Keratinocyte (primary cell): ENCODE measurements at regions not wholly inside any gene's neighbourhood (a gene's known extent, or its start where the extent isn't known, plus 50 kb on each side); places are given as distances from the start of the nearest gene placed in this dataset.

Experiments used
- CTCF ChIP-seq, 3 experiments: IDR thresholded peaks in 1 of 3; conservative IDR thresholded peaks in 1 of 3; optimal IDR thresholded peaks in 1 of 3; 2 replicates in 2 of 3; 3 replicates in 1 of 3; pipeline versions ENCODE3 to v1.5.1; 2011; ENCODE audit warnings: low read length in 3 of 3, mild to moderate bottlenecking in 3 of 3, moderate library complexity in 2 of 3, control low read depth in 1 of 3, inconsistent platforms in 1 of 3; ENCODE audit not compliant: insufficient read depth in 2 of 3; ENCODE audit errors: extremely low read depth in 1 of 3
- EZH2 ChIP-seq: IDR thresholded peaks from one replicate; pipeline ENCODE4 v1.6.1; 2012; ENCODE audit warnings: inconsistent platforms, mild to moderate bottlenecking, low read length, moderate library complexity

GRCh38 chr13:105436943-105437342 is 1098.5 kb downstream of the EFNB2 start:
- TF ChIP-seq EZH2 (no peak), CTCF (optimal IDR thresholded peaks at IDR 0.05 in 1 of 3, IDR thresholded peaks at IDR 0.05 in 1 of 3, conservative IDR thresholded peaks at IDR 0.05 in 1 of 3; ENCODE audit: extremely low read depth in 1 of 3, insufficient read depth in 2 of 3, low read length in 3 of 3) (no peak)
